Mammary epithelial cell (primary cell): ENCODE measurements at regions not wholly inside any gene's neighbourhood (a gene's known extent, or its start where the extent isn't known, plus 50 kb on each side); places are given as distances from the start of the nearest gene placed in this dataset.

Source experiments
- CTCF ChIP-seq, 2 donors: IDR thresholded peaks in 1 of 2; conservative IDR thresholded peaks in 1 of 2; 2 replicates each; pipeline ENCODE4 v1.5.1; 2011 to 2012; ENCODE audit warnings: inconsistent platforms in 2 of 2, low read length in 2 of 2, mild to moderate bottlenecking in 2 of 2, control low read depth in 1 of 2, low read depth in 1 of 2; ENCODE audit not compliant: insufficient read depth in 1 of 2; ENCODE audit errors: extremely low read depth in 1 of 2
- EZH2 ChIP-seq: IDR thresholded peaks from 2 replicates; pipeline ENCODE4 v1.6.1; 2012; ENCODE audit warnings: low read length, inconsistent platforms, borderline replicate concordance

GRCh38 chr10:34049469-34049868 lies 715.0 kb upstream of the NRP1 start:
- no peak for TF ChIP-seq CTCF (conservative IDR thresholded peaks at IDR 0.05 in 1 of 2, IDR thresholded peaks at IDR 0.05 in 1 of 2; ENCODE audit: extremely low read depth in 1 of 2, insufficient read depth in 1 of 2, low read depth in 1 of 2, low read length in 2 of 2)
- no peak for TF ChIP-seq EZH2
